Muscle layer of colon (tissue), 2 donors: ENCODE measurements at regions not wholly inside any gene's neighbourhood (a gene's known extent, or its start where the extent isn't known, plus 50 kb on each side); places are given as distances from the start of the nearest gene placed in this dataset.
"Not testable (repeated sequence)": the region's sequence is repeated elsewhere in the genome, so short reads cannot be mapped to it uniquely, and the experiment has no call there.

Experiments used
- H3K27ac ChIP-seq: one replicate; pipeline ENCODE4 v1.7.0; 2013; ENCODE audit warnings: low read depth, mild to moderate bottlenecking, low read length, moderate library complexity
- H3K27me3 ChIP-seq, 2 donors: one replicate each; pipeline ENCODE4 v1.7.0; 2013; ENCODE audit warnings: low read length in 2 of 2, mild to moderate bottlenecking in 2 of 2; ENCODE audit not compliant: insufficient read depth in 2 of 2, control insufficient read depth in 1 of 2
- H3K36me3 ChIP-seq: one replicate; pipeline ENCODE4 v1.7.0; 2013; ENCODE audit warnings: mild to moderate bottlenecking, low read length; ENCODE audit not compliant: insufficient read depth
- H3K4me1 ChIP-seq: one replicate; pipeline ENCODE4 v1.7.0; 2013; ENCODE audit warnings: mild to moderate bottlenecking, low read length; ENCODE audit not compliant: insufficient read depth
- H3K4me3 ChIP-seq, 2 donors: one replicate each; pipeline ENCODE4 v1.7.0; 2013; ENCODE audit warnings: low read length in 2 of 2, low read depth in 1 of 2, mild to moderate bottlenecking in 1 of 2, moderate library complexity in 1 of 2
- H3K9ac ChIP-seq: one replicate; pipeline ENCODE4 v1.7.0; 2013; ENCODE audit warnings: low read length
- H3K9me3 ChIP-seq: one replicate; pipeline ENCODE4 v1.7.0; 2013; ENCODE audit warnings: mild to moderate bottlenecking, low read length
- donor health status: abdominal sarcoma.
- donor health status: Adenocarcinoma of cecum.

DNA sequence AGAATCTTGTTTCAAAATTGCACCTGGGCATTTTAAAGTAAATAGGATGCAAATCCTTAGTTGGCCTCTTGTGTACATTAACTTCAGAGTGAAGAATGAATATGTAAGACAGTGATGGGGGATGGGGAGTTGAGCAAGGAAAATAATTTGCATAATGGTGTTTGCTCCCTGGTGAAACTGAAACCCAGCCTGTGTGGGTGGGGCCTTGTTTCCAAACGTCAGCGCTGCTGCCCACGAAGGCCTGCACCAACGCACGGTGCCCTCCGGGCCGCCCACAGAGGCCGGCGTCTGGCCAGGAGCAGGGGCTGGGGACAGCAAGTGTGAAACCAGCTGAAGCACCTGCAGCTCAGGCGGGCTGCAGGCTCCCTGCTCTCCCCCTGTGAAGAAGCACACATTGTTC is 262.0 kb upstream of the PLGLB2 start:
- H3K9ac ChIP-seq, H3K9me3 ChIP-seq, H3K4me1 ChIP-seq, H3K36me3 ChIP-seq, H3K27me3 ChIP-seq, H3K4me3 ChIP-seq, H3K27ac ChIP-seq: not testable (repeated sequence)

DNA sequence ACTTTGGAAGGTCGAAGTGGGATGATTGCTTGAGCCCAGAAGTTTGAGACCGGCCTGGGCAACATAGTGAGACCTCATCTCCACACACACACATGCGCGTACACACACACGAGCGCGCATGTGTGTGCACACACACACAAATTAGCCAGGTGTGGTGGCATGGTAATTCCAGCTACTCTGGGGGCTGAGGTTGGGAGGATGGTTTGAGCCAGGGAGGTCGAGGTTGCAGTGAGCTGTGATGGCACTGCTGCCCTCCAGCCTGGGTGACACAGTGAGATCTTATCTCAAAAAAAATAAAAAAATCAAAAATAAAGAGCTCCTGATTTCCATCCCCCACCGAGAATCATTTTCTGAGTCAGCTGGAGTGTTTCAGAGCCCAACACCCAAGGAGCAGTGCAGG is 261.5 kb upstream of the PLGLB2 start:
- not testable (repeated sequence) for H3K36me3 ChIP-seq, H3K9me3 ChIP-seq, H3K4me3 ChIP-seq, H3K27ac ChIP-seq, H3K9ac ChIP-seq, H3K27me3 ChIP-seq, H3K4me1 ChIP-seq

DNA sequence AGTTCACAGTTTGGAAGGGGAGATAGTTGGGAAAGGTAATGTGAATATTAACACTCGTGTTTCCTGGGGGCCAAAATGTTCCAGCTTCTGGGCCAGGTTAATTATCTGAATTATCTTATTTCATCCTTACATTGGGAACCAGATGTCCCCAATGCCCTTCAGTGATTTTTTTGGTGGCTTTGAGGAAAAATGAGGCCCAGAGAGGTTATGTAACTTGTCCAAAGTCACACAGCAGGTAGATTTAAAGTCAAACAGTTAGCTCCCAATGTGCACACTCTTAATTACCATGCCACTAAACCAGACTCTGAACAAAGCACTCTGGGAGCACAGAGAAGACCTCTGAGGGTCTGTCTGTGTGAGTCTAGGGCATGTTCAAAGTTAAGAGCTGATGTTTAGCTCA is 259.9 kb upstream of the PLGLB2 start:
- H3K9me3 ChIP-seq, H3K36me3 ChIP-seq, H3K9ac ChIP-seq, H3K27ac ChIP-seq, H3K4me1 ChIP-seq, H3K27me3 ChIP-seq, H3K4me3 ChIP-seq: not testable (repeated sequence)

DNA sequence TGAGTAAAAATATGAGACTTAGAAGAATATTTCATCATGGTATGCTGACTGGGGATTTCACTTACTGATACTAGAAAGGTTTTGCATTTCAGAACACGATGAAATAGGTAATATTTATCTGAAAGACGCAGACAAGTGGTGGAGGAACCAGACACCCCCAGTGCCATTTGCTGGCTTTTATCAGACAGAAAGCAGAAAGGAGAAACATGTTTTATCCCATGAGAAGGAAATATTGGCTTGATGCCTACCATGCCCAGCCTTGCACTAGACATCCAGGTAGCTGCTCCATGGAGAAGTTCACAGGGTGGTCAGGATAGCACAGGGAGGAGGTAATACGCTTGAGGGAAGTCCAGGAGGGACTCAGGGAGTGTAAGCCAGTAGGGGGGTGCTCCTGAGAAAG is 258.9 kb upstream of the PLGLB2 start:
- H3K27me3 ChIP-seq, H3K9me3 ChIP-seq, H3K27ac ChIP-seq, H3K36me3 ChIP-seq, H3K4me3 ChIP-seq, H3K4me1 ChIP-seq, H3K9ac ChIP-seq: not testable (repeated sequence)

DNA sequence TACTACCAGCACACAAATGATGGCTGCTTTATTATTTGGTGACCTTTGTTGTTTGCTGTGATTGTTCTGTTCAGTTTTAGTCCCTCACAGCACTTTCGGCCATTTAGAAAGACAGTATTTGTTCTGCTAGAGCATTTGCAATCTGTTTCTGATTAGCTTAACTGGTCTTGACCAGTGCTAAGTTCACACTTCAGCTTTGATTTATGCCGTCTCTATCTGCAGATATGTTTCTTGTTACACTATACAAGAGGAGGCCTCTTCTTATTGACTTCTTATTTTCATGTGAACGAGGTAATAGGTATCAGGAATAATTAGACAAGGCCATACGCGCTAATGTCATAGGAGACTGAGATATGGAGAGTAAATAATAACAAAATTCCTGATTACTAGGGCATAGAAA is 253.0 kb upstream of the PLGLB2 start:
- H3K36me3 ChIP-seq, H3K4me3 ChIP-seq, H3K4me1 ChIP-seq, H3K27ac ChIP-seq, H3K27me3 ChIP-seq, H3K9me3 ChIP-seq, H3K9ac ChIP-seq: not testable (repeated sequence)

DNA sequence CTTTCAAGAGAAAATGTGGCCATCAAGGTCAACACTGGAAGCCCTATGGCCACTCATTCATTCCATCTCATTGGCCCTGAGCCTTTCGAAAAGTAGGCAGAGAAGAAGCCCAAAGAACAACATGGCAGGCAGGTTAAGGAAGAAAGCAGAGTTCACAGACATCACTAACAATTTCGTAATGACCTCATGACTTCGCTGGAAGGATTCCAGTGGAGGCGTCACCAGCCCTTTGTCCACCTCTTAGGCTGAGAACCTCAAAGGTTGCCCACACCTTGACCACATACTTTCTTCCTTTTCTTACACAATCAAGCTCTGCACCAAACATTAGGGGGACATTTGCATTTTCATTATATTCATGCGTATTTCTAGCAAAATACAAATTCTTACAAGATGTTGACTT is 252.4 kb upstream of the PLGLB2 start:
- H3K27me3 ChIP-seq, H3K4me1 ChIP-seq, H3K4me3 ChIP-seq, H3K9ac ChIP-seq, H3K9me3 ChIP-seq, H3K27ac ChIP-seq, H3K36me3 ChIP-seq: not testable (repeated sequence)

DNA sequence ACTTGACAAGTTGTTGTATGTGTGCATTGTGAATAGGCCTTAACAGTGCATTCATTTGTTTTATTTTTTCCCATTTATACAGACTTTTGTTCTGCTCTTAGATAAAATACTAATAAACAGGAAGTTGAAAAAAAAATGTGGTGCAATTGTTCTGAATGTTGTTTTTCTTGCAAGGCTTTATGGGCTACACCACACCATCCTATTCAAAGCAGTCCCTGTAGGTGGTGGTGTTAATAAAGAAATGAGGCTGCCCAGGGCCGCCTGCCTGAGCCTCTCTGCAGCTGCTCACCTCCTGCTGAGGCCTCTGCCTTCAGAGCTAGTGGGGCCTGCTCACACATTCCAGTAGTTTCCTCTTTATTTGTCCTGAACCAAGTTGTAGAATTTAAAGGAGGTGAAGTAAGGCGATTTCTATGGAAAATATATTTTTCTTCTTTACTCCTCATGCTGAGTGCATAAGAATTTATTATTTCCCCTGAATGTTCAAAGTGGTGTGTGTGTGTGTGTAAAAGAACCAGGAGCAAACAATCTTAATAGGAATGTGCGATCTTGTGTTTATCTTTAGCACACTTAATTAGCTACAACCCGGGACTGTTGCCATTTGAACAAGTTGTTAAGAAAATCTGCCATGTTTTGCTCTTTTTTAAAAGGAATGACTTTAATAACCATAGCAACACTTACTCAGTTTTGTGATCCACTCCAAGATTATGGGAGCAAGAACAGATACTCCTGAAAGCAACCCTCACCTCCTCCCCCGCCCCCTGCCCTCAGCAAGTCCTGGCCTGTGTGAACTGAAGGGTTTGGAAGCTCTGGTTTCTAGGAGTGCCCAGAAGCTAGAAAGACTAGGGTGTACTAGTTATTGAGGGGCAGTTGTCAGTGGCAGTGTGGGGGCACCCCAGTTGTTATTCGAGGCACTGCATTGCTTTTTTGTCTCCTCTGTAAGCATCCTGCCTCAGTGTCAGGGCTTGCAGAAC is 251.6 kb upstream of the PLGLB2 start:
- not testable (repeated sequence) for H3K4me3 ChIP-seq, H3K36me3 ChIP-seq, H3K9ac ChIP-seq, H3K4me1 ChIP-seq, H3K27ac ChIP-seq, H3K9me3 ChIP-seq, H3K27me3 ChIP-seq

DNA sequence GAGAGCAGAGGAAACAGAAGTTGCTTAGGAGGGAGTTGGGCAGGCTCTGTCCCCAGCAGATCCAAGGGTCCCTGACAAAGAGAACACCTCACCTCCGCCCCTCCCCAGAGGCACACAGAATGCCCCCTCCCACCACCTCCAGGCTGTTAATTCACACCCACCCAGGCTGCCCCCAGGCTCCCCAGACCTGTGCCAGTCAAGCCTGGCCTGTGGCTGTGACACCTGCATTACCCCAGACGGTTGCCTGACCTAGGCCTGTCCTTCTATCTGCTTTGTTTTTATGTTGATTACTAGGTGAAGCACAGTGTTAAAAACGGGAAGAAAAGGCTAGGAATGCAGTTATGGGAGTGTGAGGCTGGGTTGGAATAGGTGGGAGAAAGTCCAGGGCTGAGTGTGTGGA is 250.8 kb upstream of the PLGLB2 start:
- H3K9me3 ChIP-seq, H3K36me3 ChIP-seq, H3K9ac ChIP-seq, H3K4me3 ChIP-seq, H3K27ac ChIP-seq, H3K4me1 ChIP-seq, H3K27me3 ChIP-seq: not testable (repeated sequence)

DNA sequence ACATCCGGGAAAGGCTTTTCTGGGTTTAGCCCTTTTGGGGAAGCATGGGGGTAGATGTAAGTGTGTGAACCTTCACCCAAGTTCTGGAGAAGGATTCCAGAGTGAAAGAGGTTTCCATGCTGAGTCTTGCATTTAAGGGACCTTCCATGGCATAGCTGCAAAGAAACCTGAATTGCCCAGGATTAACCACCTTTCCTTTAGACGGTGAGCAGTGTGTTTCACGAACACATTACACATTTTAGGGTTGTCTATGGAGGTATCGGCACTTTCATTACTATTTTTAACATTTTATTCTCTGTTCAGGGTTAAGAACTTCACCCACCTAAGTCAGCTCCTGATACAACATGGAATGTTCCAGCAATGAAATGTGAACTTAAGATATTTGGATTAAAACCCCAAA is 250.2 kb upstream of the PLGLB2 start:
- H3K4me3 ChIP-seq, H3K27ac ChIP-seq, H3K4me1 ChIP-seq, H3K36me3 ChIP-seq, H3K27me3 ChIP-seq, H3K9me3 ChIP-seq, H3K9ac ChIP-seq: not testable (repeated sequence)

DNA sequence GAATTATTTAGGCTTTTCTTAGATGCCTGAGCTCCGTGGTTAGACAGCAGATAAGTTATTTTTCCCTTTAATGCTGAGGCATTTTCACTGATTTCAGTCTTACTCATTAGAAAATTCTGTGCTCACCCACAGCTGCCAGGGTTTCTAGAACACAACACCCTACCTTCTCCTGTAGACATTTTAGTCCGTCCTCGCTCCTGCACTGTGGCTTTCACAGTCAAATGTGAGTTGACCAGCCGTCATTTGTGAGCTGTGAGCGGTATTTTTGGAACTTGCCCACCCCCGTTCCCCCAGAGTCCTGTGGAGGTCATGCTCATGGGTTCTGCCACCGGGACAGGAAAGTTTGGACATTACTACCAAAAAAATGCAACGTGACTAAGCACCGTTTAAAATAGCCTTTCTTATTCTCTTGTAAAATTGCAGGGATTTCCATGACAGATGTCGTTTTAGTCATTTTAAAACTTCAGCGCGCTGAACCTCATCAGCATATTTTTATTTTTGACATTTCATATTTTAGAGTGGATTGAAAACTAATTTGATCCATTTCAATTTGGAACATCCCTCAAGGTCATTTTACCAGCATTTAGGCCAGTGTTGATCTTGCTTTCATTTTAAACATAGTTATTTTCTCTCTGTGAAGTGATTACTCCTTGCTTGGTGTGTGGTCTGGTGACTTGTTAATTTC is 249.6 kb upstream of the PLGLB2 start:
- H3K27me3 ChIP-seq, H3K9ac ChIP-seq, H3K4me1 ChIP-seq, H3K36me3 ChIP-seq, H3K27ac ChIP-seq, H3K9me3 ChIP-seq, H3K4me3 ChIP-seq: not testable (repeated sequence)

DNA sequence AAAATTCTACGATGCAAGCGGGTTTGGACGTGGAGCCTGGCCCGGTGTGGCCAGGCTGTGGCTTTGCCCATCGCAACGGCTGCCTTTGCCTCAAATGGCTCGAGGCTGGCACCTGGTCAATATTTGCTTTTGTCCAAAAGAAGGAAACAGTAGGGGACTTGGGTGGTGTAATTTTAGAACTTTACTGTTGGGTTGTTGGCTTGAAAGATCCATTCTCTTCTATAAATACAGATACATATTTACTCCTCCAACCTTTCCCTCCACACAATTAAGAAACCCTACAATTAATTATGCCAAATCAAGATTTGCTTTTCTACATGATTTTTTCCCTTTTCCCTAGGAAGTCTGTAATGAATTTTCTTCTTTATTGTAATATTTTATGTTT is 249.0 kb upstream of the PLGLB2 start:
- H3K36me3 ChIP-seq, H3K4me1 ChIP-seq, H3K27me3 ChIP-seq, H3K4me3 ChIP-seq, H3K9ac ChIP-seq, H3K27ac ChIP-seq, H3K9me3 ChIP-seq: not testable (repeated sequence)

DNA sequence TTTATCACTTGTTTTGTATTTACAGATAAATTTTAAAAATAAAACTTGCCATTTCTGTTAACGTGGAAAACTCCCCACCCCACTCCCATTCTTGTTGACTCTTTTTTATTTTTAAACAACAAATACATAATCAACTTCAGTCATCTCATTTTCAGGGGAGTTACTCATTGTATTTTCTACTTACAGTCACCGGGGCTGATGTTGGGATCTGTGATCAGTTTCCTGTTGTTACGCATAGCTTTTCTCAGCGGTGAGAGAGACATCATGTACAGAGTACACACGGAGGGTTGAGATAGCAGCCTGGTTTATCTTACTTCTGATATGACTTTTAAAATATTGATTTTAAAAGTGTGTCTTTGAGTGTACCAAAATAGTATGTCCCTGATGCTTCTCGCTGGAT is 248.0 kb upstream of the PLGLB2 start:
- H3K27ac ChIP-seq, H3K9me3 ChIP-seq: not testable (repeated sequence)

More for the DNA sequence above, 248.0 kb upstream of the PLGLB2 start:
- H3K4me1 ChIP-seq, H3K4me3 ChIP-seq, H3K36me3 ChIP-seq, H3K9ac ChIP-seq, H3K27me3 ChIP-seq: not testable (repeated sequence)
